ENCODE measurements at regions not wholly inside any gene's neighbourhood (a gene's known extent, or its start where the extent isn't known, plus 50 kb on each side); places are given as distances from the start of the nearest gene placed in this dataset.
"Not testable (repeated sequence)": the region's sequence is repeated elsewhere in the genome, so short reads cannot be mapped to it uniquely, and the experiment has no call there.

DNA sequence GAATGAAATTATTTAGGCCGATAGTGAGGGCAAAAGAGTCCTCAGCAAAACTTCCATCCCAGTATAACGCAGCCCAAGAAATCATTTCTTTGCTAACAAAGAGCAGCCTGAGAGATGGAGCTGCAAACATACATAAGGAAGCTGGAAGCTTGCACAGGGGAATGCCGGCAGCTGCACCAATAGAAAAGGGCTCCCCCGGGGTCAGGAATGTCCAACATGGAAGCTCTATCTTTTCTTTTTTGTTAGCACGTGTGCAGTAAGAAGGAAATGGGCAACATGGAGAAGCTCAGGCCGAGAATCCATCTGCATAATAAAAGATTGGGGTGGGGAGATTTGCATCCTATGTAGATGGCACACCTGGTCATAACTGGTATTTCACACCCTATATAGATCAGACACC, 1363.5 kb upstream of the PCDH20 start:
- no peaks in the 10 kb centered on the region for H3K36me3 ChIP-seq

DNA sequence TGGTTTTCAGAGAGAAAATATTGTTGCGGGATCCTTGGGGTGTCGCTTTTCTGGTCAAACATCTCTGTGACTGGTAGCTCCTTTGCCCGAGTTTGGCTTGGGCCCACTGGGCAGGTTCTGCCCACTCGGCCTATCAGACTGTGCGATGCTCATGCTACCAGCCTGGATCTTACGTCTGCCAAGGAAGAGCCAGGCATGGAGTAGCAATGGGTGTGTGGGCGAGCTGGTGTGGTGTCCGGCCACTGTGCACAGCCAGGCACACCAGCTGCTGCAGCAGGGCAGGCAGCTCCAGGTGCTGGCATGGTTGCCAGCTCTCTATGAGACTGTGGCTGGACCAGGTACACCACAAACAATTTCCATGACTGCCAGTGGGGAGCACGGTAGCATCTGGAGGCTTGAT, 1351.8 kb upstream of the PCDH20 start:
- Histone ChIP-seq H3K36me3 (no peaks in the 10 kb centered on the region), H3K4me1 (no peaks in the 10 kb centered on the region), H3K4me3 (no peak overlapping the region), H3K9me3 (no peaks in the 10 kb centered on the region), H3K27me3 (no peaks in the 10 kb centered on the region), H3K27ac (no peak overlapping the region)
- DNase-seq (ENCODE audit: low spot score in 2 of 2), result no peak
- TF ChIP-seq POLR2A (IDR thresholded peaks at IDR 0.05), result no peak
- 86% methylated on average over 9 of the region's 9 CpGs for WGBS

More for the DNA sequence above, 1363.5 kb upstream of the PCDH20 start:
- TF ChIP-seq POLR2AphosphoS5 (IDR thresholded peaks at IDR 0.05) (no peak), POLR2A (IDR thresholded peaks at IDR 0.05) (no peak), EP300 (IDR thresholded peaks at IDR 0.05) (no peak)
- TF ChIP-seq, protein P1, sequence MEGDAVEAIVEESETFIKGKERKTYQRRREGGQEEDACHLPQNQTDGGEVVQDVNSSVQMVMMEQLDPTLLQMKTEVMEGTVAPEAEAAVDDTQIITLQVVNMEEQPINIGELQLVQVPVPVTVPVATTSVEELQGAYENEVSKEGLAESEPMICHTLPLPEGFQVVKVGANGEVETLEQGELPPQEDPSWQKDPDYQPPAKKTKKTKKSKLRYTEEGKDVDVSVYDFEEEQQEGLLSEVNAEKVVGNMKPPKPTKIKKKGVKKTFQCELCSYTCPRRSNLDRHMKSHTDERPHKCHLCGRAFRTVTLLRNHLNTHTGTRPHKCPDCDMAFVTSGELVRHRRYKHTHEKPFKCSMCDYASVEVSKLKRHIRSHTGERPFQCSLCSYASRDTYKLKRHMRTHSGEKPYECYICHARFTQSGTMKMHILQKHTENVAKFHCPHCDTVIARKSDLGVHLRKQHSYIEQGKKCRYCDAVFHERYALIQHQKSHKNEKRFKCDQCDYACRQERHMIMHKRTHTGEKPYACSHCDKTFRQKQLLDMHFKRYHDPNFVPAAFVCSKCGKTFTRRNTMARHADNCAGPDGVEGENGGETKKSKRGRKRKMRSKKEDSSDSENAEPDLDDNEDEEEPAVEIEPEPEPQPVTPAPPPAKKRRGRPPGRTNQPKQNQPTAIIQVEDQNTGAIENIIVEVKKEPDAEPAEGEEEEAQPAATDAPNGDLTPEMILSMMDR (IDR thresholded peaks at IDR 0.05), result no peak
- H3K4me3 ChIP-seq, result no peak overlapping the region
- H3K27me3 ChIP-seq, result no peaks in the 10 kb centered on the region
- H3K4me1 ChIP-seq, result no peaks in the 10 kb centered on the region
- H3K9me3 ChIP-seq, result no peaks in the 10 kb centered on the region
- DNase-seq (ENCODE audit: low spot score in 2 of 2), result no peak
- WGBS, result 91% methylated on average over 6 of the region's 6 CpGs
- no peak overlapping the region for H3K27ac ChIP-seq

DNA sequence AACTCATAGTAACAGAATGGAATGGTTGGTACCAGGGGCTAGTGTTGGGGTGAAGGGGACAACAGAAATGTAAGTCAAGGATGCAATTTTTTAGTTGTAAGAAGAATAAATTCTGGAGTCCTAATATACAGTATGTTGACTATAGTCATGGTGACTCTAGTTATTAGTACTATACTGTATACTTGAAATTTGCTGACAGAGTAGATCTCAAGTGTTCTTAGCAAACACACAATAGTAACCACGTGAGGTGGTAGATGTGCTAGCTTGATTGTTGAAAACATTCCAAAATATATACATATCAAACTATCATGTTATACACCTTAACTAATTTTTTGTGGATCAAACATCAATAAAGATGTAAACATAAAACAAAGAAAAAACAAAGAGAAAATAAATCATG, 1345.1 kb upstream of the PCDH20 start:
- H3K9me3 ChIP-seq, result no peaks in the 10 kb centered on the region
- no peaks in the 10 kb centered on the region for H3K36me3 ChIP-seq
- no peaks in the 10 kb centered on the region for H3K27me3 ChIP-seq
- no peak for DNase-seq (ENCODE audit: low spot score in 2 of 2)
- no peaks in the 10 kb centered on the region for H3K4me1 ChIP-seq
- no peak overlapping the region for H3K4me3 ChIP-seq
- H3K27ac ChIP-seq, result no peak overlapping the region
- WGBS, result 71% methylated on average over 1 of the region's 1 CpG
- TF ChIP-seq, protein P1 (IDR thresholded peaks at IDR 0.05), result no peak
- TF ChIP-seq EP300 (IDR thresholded peaks at IDR 0.05) (no peak), POLR2A (IDR thresholded peaks at IDR 0.05) (no peak), POLR2AphosphoS5 (IDR thresholded peaks at IDR 0.05) (no peak)

DNA sequence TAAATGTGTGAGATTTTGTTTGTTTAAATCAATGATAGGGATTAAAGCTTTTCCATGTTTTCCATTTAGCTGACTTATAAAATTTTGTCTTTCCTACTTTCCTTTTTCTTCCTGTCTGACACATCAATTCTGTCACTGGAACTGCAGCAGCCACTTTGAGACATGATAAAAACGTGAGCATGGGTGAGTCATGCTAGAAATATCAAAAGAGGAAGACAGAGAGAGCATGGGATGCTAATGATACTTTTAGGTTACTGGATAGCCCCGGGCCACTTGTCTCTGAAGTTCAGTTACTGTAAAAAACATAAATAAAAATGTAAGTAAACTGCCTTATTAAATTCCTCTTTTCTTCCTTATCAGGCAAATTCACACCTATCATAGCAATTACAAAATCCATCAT, 1332.0 kb upstream of the PCDH20 start:
- no peak overlapping the region for H3K27ac ChIP-seq
- no peaks in the 10 kb centered on the region for H3K9me3 ChIP-seq
- no peaks in the 10 kb centered on the region for H3K36me3 ChIP-seq
- H3K4me1 ChIP-seq, result no peaks in the 10 kb centered on the region
- 10% methylated on average over 2 of the region's 2 CpGs for WGBS
- TF ChIP-seq POLR2AphosphoS5 (IDR thresholded peaks at IDR 0.05), result no peak
- TF ChIP-seq, protein P1 (IDR thresholded peaks at IDR 0.05), result no peak
- no peak for TF ChIP-seq EP300 (IDR thresholded peaks at IDR 0.05)
- no peak for TF ChIP-seq POLR2A (IDR thresholded peaks at IDR 0.05)
- no peaks in the 10 kb centered on the region for H3K27me3 ChIP-seq
- H3K4me3 ChIP-seq, result no peak overlapping the region
- DNase-seq (ENCODE audit: low spot score in 2 of 2), result no peak

DNA sequence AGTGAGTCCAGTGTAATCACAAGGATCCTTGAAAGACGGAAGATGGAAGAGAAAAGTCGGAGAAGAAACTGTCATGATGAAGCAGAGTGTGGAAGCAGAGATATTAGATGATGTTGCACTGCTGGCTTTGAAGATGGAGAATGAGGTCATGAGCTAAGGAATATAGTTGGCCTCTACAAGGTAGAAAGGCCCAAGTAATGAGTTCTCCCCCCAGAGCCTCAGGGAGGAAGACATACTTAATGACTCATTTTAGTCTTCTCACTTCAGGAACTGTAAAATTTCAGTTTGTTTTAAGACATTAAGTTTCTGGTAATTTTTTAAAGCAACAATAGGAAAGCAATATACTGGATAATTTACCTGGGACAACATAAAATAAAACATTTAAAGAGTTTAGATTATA, 1331.5 kb upstream of the PCDH20 start:
- no peak for TF ChIP-seq EP300 (IDR thresholded peaks at IDR 0.05)
- TF ChIP-seq POLR2A (IDR thresholded peaks at IDR 0.05), result no peak
- TF ChIP-seq POLR2AphosphoS5 (IDR thresholded peaks at IDR 0.05), result no peak
- TF ChIP-seq, protein P1 (IDR thresholded peaks at IDR 0.05), result no peak
- DNase-seq (ENCODE audit: low spot score in 2 of 2), result no peak
- H3K27ac ChIP-seq, result no peak overlapping the region
- no peaks in the 10 kb centered on the region for H3K9me3 ChIP-seq
- no peak overlapping the region for H3K4me3 ChIP-seq
- no peaks in the 10 kb centered on the region for H3K27me3 ChIP-seq
- WGBS, result 84% methylated on average over 2 of the region's 2 CpGs
- no peaks in the 10 kb centered on the region for H3K4me1 ChIP-seq
- no peaks in the 10 kb centered on the region for H3K36me3 ChIP-seq

DNA sequence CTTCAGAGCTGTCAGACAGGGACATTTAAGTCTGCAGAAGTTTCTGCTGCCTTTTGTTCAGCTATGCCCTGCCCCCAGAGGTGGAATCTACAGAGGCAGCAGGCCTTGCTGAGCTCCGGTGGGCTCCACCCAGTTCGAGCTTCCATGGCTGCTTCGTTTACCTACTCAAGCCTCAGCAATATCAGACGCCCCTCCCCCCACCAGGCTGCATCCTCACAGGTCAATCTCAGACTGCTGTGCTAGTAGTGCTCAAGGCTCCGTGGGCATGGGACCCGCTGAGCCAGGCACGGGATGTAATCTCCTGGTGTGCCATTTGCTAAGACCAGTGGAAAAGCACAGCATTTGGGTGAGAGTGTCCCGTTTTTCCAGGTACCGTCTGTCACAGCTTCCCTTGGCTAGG, 1314.1 kb upstream of the PCDH20 start:
- H3K27ac ChIP-seq; H3K4me1 ChIP-seq; H3K4me3 ChIP-seq; H3K27me3 ChIP-seq; DNase-seq (ENCODE audit: low spot score in 2 of 2); H3K36me3 ChIP-seq: not testable (repeated sequence)
- H3K9me3 ChIP-seq, result peaks cover 13% of the 10 kb centered on the region
- WGBS, result 92% methylated on average over 5 of the region's 9 CpGs

All from suprapubic skin (tissue), 4 donors.